ENCODE measurements at regions not wholly inside any gene's neighbourhood (a gene's known extent, or its start where the extent isn't known, plus 50 kb on each side); places are given as distances from the start of the nearest gene placed in this dataset.

DNA sequence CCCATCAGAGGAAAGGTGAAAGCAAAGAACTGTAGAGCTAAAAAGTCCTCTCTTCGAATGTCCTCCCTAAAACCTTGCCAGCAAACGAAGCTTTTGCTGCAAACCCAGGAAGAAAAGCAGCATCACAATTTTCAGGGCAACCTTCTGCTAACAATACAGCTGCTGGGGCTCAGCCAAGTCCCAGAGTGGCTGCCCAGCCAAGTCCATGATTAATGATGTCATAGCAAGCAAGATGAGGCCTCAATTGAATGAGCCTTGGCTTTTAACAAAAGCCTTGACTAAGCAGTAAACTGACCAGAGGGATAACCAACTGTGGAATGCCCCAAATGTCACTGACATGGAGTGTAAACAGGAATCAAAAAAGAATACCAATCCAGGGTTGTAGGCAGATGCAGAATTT lies 342.7 kb downstream of the PMP22 start:
- H3K27me3 Mint-ChIP-seq (ENCODE audit: low read depth), result peaks cover 9% of the 10 kb centered on the region
- H3K4me3 Mint-ChIP-seq, result no peak overlapping the region
- no peaks in the 10 kb centered on the region for H3K9me3 Mint-ChIP-seq
- H3K4me1 Mint-ChIP-seq (ENCODE audit: low read depth), result no peaks in the 10 kb centered on the region
- no peak overlapping the region for H3K27ac Mint-ChIP-seq
- ATAC-seq (replicated peaks in 1 of 2), result no peak
- no peak for DNase-seq
- H3K36me3 Mint-ChIP-seq (ENCODE audit: insufficient read depth in 2 of 2), result no peaks in the 10 kb centered on the region

DNA sequence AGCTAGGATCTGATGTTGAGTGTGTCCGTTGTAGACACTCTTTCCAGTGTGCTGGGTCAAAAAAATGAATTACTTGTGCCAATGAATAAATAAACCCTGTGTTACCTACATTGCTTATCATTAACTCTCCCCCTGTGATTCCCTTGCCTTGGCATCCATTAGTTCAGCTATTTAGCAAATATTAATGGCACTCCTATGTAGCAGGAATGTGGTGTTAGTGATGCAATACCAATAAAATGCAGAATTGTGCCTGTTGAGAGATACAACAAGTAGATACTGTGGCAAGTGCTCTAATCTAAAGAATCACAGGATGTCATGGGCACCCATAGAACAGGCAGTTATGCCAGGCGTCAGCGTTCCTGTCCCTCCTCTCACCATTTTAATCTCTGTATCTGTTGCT lies 343.2 kb downstream of the PMP22 start:
- Mint-ChIP-seq H3K27ac (no peak overlapping the region), H3K9me3 (no peaks in the 10 kb centered on the region), H3K4me1 (ENCODE audit: low read depth) (no peaks in the 10 kb centered on the region), H3K4me3 (no peak overlapping the region), H3K27me3 (ENCODE audit: low read depth) (peaks cover 6% of the 10 kb centered on the region), H3K36me3 (ENCODE audit: insufficient read depth in 2 of 2) (no peaks in the 10 kb centered on the region)
- ATAC-seq (replicated peaks in 1 of 2), result no peak
- no peak for DNase-seq

DNA sequence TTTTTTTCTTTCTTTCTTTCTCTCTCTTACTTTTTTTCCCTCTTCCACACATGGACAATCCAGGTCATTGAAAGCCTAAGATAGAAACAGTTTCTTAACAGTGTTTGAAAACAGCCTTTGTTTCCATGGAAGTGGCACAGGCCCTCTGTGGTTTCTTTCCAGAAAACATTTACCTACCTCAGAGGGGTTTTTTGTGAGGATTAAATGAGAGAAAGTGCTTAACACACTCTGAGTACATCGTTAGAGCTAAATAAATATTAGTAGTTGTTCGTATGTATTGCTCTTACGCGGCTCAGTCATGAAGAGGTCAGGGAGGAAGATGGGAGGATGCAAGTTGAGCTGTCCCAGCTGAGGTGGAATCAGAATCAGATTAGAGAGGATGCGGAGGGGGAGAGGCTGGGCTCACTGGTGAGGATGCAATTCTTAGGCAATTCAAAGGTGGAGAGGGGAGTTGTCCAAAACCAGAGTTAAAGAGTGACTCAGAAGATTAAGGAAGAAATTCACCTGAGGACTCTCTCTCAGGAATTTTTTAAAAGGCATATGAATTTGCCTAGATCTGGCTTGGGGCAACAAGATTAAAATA lies 345.4 kb downstream of the PMP22 start:
- Mint-ChIP-seq H3K27me3 (ENCODE audit: low read depth) (no peaks in the 10 kb centered on the region), H3K27ac (no peak overlapping the region), H3K4me3 (no peak overlapping the region), H3K36me3 (ENCODE audit: insufficient read depth in 2 of 2) (no peaks in the 10 kb centered on the region), H3K4me1 (ENCODE audit: low read depth) (no peaks in the 10 kb centered on the region), H3K9me3 (no peaks in the 10 kb centered on the region)
- ATAC-seq (replicated peaks in 1 of 2) (no peak), DNase-seq (no peak)

DNA sequence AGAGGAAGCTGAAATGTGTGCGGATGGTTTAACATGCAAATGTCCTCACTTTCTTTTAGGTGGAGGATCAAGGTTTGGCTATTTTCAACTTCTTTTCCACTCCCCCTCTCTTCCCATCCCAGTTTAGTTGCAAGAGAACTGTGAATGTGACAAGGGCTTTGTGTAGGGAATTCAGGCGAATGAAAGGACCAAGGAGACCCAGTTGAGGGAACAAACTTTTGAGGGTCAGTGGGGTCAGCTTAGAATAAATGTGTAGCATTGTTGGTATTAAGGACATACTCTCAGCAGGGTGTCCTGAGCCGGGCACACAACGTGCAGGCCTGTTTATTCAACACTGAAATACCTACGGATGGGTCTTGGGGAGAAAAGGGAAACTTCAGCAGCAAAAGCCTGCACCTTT lies 346.0 kb downstream of the PMP22 start:
- Mint-ChIP-seq H3K4me3 (no peak overlapping the region), H3K4me1 (ENCODE audit: low read depth) (no peaks in the 10 kb centered on the region), H3K36me3 (ENCODE audit: insufficient read depth in 2 of 2) (no peaks in the 10 kb centered on the region), H3K9me3 (no peaks in the 10 kb centered on the region), H3K27ac (no peak overlapping the region), H3K27me3 (ENCODE audit: low read depth) (no peaks in the 10 kb centered on the region)
- ATAC-seq (replicated peaks in 1 of 2) (no peak), DNase-seq (no peak)

DNA sequence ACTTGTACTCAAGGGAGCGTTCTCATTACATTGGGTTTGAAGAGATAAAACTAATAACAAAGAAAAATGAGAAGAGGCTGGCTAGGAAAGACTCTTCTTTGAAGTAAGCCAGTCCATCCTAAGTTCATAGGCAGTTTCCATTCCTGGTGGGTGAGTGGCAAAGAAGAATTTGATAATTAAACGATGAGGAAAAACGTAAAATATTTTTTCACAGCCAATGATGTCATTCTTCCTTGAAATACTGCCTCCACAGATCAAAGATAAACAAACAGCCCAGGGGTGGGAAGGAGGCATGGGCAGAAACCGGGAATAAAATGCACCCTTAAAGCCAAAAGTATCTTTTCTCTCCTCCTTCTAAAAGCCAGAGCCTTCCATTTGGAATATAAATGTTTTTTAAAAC lies 346.6 kb downstream of the PMP22 start:
- H3K9me3 Mint-ChIP-seq, result peaks cover 2 to 3% of the 10 kb centered on the region in 2 donors
- no peak overlapping the region for H3K27ac Mint-ChIP-seq
- ATAC-seq (replicated peaks in 1 of 2) (no peak), DNase-seq (no peak)
- H3K4me1 Mint-ChIP-seq (ENCODE audit: low read depth), result no peaks in the 10 kb centered on the region
- H3K36me3 Mint-ChIP-seq (ENCODE audit: insufficient read depth in 2 of 2), result no peaks in the 10 kb centered on the region
- no peaks in the 10 kb centered on the region for H3K27me3 Mint-ChIP-seq (ENCODE audit: low read depth)
- H3K4me3 Mint-ChIP-seq, result no peak overlapping the region

DNA sequence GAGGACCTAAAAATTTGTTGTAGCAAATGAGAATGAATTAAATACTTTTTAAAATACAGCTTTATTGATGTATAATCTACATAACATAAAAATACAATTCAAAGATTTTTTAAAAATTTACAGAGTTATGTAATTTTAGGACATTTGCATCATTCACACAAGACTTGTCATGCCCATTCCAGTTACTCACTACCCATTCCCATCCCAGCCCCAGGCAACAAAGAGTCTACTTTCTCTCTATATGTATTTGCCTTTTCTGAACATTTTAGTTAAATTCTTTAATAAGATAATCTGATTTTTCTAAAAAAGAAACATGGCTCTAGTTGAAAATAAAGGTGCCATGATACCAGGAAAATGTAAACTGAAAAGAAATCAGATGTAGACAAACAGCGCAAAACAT lies 354.2 kb downstream of the PMP22 start:
- ATAC-seq (replicated peaks in 1 of 2) (no peak), DNase-seq (no peak)
- peaks cover 11% of the 10 kb centered on the region for H3K27me3 Mint-ChIP-seq (ENCODE audit: low read depth)
- peaks cover 1 to 3% of the 10 kb centered on the region in 2 donors for H3K36me3 Mint-ChIP-seq (ENCODE audit: insufficient read depth in 2 of 2)
- no peaks in the 10 kb centered on the region for H3K4me1 Mint-ChIP-seq (ENCODE audit: low read depth)
- H3K9me3 Mint-ChIP-seq, result peaks cover 5 to 11% of the 10 kb centered on the region in 2 donors
- H3K4me3 Mint-ChIP-seq, result no peak overlapping the region
- H3K27ac Mint-ChIP-seq, result no peak overlapping the region

DNA sequence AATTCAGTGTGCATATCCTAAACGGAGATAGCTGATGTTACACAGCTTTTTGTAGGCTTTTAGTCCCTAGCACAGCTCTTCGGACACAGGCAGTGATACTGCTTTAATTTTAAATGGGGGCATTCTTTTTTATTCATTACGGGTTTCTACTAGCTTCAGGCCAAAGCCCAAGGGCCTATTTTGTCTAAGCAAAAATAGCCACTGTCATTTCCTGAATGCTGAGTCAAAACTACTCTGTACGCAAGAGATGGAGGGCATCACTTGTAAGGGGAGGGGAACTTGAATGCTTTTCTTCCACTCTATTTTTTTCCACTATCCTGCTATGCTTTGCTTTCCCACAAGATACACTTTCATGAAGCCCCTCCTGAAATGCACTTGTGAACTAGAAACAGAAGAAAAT lies 360.7 kb downstream of the PMP22 start:
- Mint-ChIP-seq H3K27me3 (ENCODE audit: low read depth) (no peaks in the 10 kb centered on the region), H3K4me1 (ENCODE audit: low read depth) (no peaks in the 10 kb centered on the region), H3K27ac (no peak overlapping the region), H3K36me3 (ENCODE audit: insufficient read depth in 2 of 2) (no peaks in the 10 kb centered on the region), H3K9me3 (no peaks in the 10 kb centered on the region), H3K4me3 (no peak overlapping the region)
- ATAC-seq (replicated peaks in 1 of 2) (no peak), DNase-seq (no peak)

DNA sequence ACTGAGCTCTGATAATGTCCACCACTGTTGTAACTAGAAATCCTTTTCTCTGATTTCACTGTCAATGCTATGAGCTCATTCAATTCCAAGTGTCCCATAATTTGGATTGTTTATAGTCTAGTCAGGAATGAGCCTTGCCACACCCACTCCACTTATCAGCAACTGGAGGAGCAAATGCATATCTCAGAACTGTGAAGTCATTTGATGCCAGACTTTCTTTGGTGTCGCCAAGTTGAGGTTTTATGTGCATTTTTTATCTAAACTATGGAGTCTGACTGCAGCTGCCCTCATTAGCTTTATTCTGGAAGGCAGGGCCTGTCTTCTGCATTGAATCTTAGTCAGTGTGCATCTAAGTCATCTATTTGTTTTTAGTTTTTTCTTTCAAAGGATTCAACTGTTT lies 361.3 kb downstream of the PMP22 start:
- no peaks in the 10 kb centered on the region for H3K27me3 Mint-ChIP-seq (ENCODE audit: low read depth)
- DNase-seq (no peak), ATAC-seq (replicated peaks in 1 of 2) (no peak)
- no peak overlapping the region for H3K4me3 Mint-ChIP-seq
- no peaks in the 10 kb centered on the region for H3K36me3 Mint-ChIP-seq (ENCODE audit: insufficient read depth in 2 of 2)
- no peaks in the 10 kb centered on the region for H3K4me1 Mint-ChIP-seq (ENCODE audit: low read depth)
- no peak overlapping the region for H3K27ac Mint-ChIP-seq
- H3K9me3 Mint-ChIP-seq, result no peaks in the 10 kb centered on the region

DNA sequence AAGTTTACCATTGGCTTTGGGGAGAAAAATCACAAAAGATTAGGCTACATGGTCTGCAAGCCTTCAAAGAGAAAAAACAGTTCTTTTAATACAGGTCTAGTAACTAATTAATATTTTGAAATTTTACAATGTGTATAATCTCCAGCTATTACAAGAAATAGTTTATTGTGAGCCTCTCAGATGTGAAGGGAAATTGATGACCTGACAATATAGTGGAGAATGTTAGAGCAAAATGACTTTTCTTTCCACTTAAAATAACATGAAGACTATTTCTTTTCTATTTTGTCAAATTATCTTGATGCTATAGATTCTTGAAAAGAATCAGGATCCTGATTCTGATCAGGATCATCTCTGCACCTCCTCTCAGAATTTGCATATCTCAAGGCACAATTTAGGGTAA lies 362.3 kb downstream of the PMP22 start:
- H3K27ac Mint-ChIP-seq, result no peak overlapping the region
- ATAC-seq (replicated peaks in 1 of 2) (no peak), DNase-seq (no peak)
- H3K4me3 Mint-ChIP-seq, result no peak overlapping the region
- peaks cover 1 to 2% of the 10 kb centered on the region in 2 donors for H3K9me3 Mint-ChIP-seq
- H3K4me1 Mint-ChIP-seq (ENCODE audit: low read depth), result no peaks in the 10 kb centered on the region
- H3K27me3 Mint-ChIP-seq (ENCODE audit: low read depth), result no peaks in the 10 kb centered on the region
- peaks cover 0 to 2% of the 10 kb centered on the region in 2 donors for H3K36me3 Mint-ChIP-seq (ENCODE audit: insufficient read depth in 2 of 2)

DNA sequence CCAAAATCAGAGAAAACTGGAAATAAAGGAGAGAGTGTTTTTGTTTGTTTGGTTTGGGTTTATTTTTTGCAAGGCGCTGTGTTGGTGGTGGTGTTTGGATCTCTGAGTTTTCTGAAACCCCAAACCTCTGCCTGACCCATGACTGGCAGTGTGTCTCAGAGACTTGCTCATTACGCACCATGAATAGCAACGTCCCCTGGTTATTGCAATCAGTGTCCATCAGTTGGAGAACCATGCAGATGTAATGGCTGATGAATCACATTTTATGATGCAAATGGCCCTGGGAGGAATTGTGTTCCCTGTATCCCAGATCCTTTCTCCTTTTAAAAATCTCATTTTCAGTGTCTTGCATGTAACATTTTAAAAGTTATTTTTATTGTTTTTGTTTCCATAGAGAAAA lies 362.8 kb downstream of the PMP22 start:
- Mint-ChIP-seq H3K27me3 (ENCODE audit: low read depth) (no peaks in the 10 kb centered on the region), H3K4me3 (no peak overlapping the region), H3K27ac (no peak overlapping the region), H3K4me1 (ENCODE audit: low read depth) (no peaks in the 10 kb centered on the region), H3K9me3 (peaks cover 1 to 2% of the 10 kb centered on the region in 2 donors), H3K36me3 (ENCODE audit: insufficient read depth in 2 of 2) (peaks cover 0 to 2% of the 10 kb centered on the region in 2 donors)
- no peak for ATAC-seq (replicated peaks in 1 of 2)
- no peak for DNase-seq

DNA sequence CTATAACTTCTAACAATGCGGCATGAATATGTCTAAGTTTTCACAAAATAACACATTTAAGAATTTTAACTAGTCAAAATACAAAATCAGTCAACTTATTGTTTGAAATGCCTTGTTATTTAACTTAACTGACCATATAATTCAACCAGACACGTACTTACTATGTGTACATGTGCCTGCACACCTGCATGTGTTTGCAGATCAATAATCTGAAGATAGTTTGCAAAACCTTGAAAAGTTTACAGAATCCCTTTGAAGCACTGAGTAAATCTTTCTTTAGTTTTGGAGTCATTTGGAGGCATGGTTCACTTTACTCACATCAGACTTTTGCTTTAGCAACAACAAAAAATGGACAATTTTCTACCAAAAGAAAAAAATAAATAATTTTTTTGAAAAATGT lies 363.8 kb downstream of the PMP22 start:
- Mint-ChIP-seq H3K27me3 (ENCODE audit: low read depth) (no peaks in the 10 kb centered on the region), H3K4me1 (ENCODE audit: low read depth) (no peaks in the 10 kb centered on the region), H3K4me3 (no peak overlapping the region), H3K36me3 (ENCODE audit: insufficient read depth in 2 of 2) (peaks cover 0 to 2% of the 10 kb centered on the region in 2 donors), H3K9me3 (peaks cover 1 to 2% of the 10 kb centered on the region in 2 donors), H3K27ac (no peak overlapping the region)
- no peak for DNase-seq
- ATAC-seq (replicated peaks in 1 of 2), result no peak

DNA sequence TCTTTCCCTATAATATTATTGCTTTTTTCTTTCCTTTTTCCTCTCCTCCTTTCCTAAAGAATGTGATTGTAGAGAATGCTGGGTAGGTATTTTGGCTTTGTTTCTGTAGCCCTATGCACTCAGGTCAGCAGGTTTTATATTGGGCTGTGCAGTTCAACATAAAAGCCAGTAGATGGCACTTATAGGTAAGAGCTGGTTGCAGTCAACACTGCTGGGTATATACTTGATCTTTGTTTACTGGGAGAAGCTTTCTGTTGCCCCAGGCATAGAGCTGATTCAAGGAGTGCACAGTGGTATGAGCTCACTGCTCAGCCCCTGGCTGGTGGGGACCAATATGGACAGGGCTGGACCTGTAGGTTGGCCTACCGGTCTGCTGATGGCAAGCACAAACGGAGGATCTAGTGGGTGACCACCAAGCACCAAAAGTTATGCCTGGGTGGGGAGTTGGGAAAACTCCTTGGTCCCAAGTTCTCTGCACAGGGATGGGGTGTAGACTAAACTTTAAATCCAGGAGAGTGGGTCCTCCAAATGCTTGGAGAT lies 378.9 kb downstream of the PMP22 start:
- H3K9me3 Mint-ChIP-seq, result peaks cover 2 to 16% of the 10 kb centered on the region in 2 donors
- peaks cover 10% of the 10 kb centered on the region for H3K27me3 Mint-ChIP-seq (ENCODE audit: low read depth)
- H3K36me3 Mint-ChIP-seq (ENCODE audit: insufficient read depth in 2 of 2), result peaks cover 5 to 12% of the 10 kb centered on the region in 2 donors
- H3K4me1 Mint-ChIP-seq (ENCODE audit: low read depth), result no peaks in the 10 kb centered on the region
- no peak overlapping the region for H3K4me3 Mint-ChIP-seq
- H3K27ac Mint-ChIP-seq, result no peak overlapping the region
- DNase-seq (no peak), ATAC-seq (replicated peaks in 1 of 2) (no peak)

DNA sequence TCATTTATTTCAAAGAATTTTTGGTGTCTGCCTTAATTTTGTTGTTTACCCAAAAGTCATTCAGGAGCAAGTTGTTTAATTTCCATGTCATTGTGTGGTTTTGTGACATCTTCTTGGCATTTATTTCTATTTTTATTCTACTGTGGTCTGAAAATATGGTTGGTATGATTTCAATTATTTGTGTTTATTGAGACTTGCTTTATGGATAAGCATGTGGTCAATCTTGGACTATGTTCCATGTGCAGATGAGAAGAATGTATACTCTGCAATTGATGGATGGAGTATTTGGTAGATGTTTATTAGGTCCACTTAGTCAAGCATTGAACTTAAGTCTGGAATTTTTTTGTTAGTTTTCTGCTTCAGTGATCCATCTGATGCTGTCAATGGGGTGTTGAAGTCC lies 383.0 kb downstream of the PMP22 start:
- H3K27me3 Mint-ChIP-seq (ENCODE audit: low read depth), result peaks cover 10% of the 10 kb centered on the region
- no peak overlapping the region for H3K4me3 Mint-ChIP-seq
- no peak overlapping the region for H3K27ac Mint-ChIP-seq
- ATAC-seq (replicated peaks in 1 of 2) (no peak), DNase-seq (no peak)
- H3K36me3 Mint-ChIP-seq (ENCODE audit: insufficient read depth in 2 of 2), result peaks cover 2 to 7% of the 10 kb centered on the region in 2 donors
- peaks cover 0 to 12% of the 10 kb centered on the region in 2 donors for H3K9me3 Mint-ChIP-seq
- H3K4me1 Mint-ChIP-seq (ENCODE audit: low read depth), result no peaks in the 10 kb centered on the region

Measured in activated T-cell treated with anti-CD3 and anti-CD28 coated beads, Interleukin-2, amount 50 U/mL, for 72 hours (primary cell).